Liver (tissue), 3 donors: ENCODE measurements at regions not wholly inside any gene's neighbourhood (a gene's known extent, or its start where the extent isn't known, plus 50 kb on each side); places are given as distances from the start of the nearest gene placed in this dataset.

Experiments used
- GABPA ChIP-seq, 2 donors: IDR thresholded peaks in 1 of 2; conservative IDR thresholded peaks in 1 of 2; 2 replicates each; pipeline ENCODE4 v1.6.1; 2016; ENCODE audit warnings: antibody characterized with exemption in 2 of 2, mild to moderate bottlenecking in 1 of 2, moderate library complexity in 1 of 2
- HNF4G ChIP-seq: IDR thresholded peaks from 2 replicates; pipeline ENCODE4 v1.6.1; 2016; ENCODE audit warnings: antibody characterized with exemption
- NR2F2 ChIP-seq: IDR thresholded peaks from 2 replicates; pipeline ENCODE4 v1.6.1; 2016; ENCODE audit warnings: antibody characterized with exemption
- RAD21 ChIP-seq, 2 donors: IDR thresholded peaks; 2 replicates each; pipeline ENCODE4 v1.6.1; 2016; ENCODE audit warnings: antibody characterized with exemption in 2 of 2, mild to moderate bottlenecking in 2 of 2
- SP1 ChIP-seq: IDR thresholded peaks from 2 replicates; pipeline ENCODE4 v1.6.1; 2018; ENCODE audit warnings: antibody characterized with exemption, mild to moderate bottlenecking
- TAF1 ChIP-seq: conservative IDR thresholded peaks from 2 replicates; pipeline ENCODE4 v1.6.1; 2016; ENCODE audit warnings: antibody characterized with exemption, mild to moderate bottlenecking
- YY1 ChIP-seq: IDR thresholded peaks from 2 replicates; pipeline ENCODE4 v1.6.1; 2016; ENCODE audit warnings: antibody characterized with exemption, mild to moderate bottlenecking
- TF ChIP-seq, protein P1 (sequence below): fragments of 150-350 bp; IDR thresholded peaks from 2 replicates; pipeline ENCODE4 v1.5.1; 2017; ENCODE audit warnings: improper control_type of control experiment, low read depth, low read length; ENCODE audit not compliant: missing input control
- TF ChIP-seq, protein P2 (sequence below): IDR thresholded peaks from 2 replicates; pipeline ENCODE4 v1.6.1; 2016; ENCODE audit warnings: antibody characterized with exemption
- TF ChIP-seq, protein P3 (sequence below): IDR thresholded peaks from 2 replicates; pipeline ENCODE4 v1.6.1; 2016; ENCODE audit warnings: antibody characterized with exemption, mild to moderate bottlenecking
- TF ChIP-seq, protein P4 (sequence below): IDR thresholded peaks from 2 replicates; pipeline ENCODE4 v1.6.1; 2016; ENCODE audit warnings: antibody characterized with exemption
- TF ChIP-seq, protein P5 (sequence below): IDR thresholded peaks from 2 replicates; pipeline ENCODE4 v1.6.1; 2016; ENCODE audit warnings: antibody characterized with exemption
- donor health status: healthy.
- donor health status: healthy.

DNA sequence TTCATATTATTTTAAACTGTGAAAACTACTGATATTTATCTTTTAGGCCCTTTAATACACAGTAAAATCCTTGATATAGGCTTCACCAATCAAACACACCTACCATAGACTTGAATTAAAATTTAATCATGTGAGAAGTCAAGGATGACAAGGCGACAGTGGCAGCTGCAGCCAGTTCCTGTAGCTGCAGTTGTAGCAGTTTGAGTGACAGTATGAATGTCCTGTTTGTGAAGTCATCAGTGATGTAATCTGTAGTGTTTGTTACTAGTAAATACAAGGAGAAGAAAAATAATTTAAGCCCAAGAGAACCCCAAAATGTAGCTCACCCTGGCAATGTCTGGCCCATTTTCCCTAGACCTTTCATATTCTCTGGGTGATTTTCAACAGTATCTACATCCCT, 897.0 kb downstream of the SLITRK6 start:
- TF ChIP-seq, protein P1, sequence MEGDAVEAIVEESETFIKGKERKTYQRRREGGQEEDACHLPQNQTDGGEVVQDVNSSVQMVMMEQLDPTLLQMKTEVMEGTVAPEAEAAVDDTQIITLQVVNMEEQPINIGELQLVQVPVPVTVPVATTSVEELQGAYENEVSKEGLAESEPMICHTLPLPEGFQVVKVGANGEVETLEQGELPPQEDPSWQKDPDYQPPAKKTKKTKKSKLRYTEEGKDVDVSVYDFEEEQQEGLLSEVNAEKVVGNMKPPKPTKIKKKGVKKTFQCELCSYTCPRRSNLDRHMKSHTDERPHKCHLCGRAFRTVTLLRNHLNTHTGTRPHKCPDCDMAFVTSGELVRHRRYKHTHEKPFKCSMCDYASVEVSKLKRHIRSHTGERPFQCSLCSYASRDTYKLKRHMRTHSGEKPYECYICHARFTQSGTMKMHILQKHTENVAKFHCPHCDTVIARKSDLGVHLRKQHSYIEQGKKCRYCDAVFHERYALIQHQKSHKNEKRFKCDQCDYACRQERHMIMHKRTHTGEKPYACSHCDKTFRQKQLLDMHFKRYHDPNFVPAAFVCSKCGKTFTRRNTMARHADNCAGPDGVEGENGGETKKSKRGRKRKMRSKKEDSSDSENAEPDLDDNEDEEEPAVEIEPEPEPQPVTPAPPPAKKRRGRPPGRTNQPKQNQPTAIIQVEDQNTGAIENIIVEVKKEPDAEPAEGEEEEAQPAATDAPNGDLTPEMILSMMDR, result no peak
- TF ChIP-seq YY1, result no peak
- TF ChIP-seq, protein P2, sequence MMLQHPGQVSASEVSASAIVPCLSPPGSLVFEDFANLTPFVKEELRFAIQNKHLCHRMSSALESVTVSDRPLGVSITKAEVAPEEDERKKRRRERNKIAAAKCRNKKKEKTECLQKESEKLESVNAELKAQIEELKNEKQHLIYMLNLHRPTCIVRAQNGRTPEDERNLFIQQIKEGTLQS, result no peak
- TF ChIP-seq, protein P3, sequence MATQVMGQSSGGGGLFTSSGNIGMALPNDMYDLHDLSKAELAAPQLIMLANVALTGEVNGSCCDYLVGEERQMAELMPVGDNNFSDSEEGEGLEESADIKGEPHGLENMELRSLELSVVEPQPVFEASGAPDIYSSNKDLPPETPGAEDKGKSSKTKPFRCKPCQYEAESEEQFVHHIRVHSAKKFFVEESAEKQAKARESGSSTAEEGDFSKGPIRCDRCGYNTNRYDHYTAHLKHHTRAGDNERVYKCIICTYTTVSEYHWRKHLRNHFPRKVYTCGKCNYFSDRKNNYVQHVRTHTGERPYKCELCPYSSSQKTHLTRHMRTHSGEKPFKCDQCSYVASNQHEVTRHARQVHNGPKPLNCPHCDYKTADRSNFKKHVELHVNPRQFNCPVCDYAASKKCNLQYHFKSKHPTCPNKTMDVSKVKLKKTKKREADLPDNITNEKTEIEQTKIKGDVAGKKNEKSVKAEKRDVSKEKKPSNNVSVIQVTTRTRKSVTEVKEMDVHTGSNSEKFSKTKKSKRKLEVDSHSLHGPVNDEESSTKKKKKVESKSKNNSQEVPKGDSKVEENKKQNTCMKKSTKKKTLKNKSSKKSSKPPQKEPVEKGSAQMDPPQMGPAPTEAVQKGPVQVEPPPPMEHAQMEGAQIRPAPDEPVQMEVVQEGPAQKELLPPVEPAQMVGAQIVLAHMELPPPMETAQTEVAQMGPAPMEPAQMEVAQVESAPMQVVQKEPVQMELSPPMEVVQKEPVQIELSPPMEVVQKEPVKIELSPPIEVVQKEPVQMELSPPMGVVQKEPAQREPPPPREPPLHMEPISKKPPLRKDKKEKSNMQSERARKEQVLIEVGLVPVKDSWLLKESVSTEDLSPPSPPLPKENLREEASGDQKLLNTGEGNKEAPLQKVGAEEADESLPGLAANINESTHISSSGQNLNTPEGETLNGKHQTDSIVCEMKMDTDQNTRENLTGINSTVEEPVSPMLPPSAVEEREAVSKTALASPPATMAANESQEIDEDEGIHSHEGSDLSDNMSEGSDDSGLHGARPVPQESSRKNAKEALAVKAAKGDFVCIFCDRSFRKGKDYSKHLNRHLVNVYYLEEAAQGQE, result no peak
- no peak for TF ChIP-seq TAF1
- TF ChIP-seq RAD21 (IDR thresholded peaks at IDR 0.05), result no peak
- TF ChIP-seq NR2F2, result no peak
- TF ChIP-seq, protein P4, sequence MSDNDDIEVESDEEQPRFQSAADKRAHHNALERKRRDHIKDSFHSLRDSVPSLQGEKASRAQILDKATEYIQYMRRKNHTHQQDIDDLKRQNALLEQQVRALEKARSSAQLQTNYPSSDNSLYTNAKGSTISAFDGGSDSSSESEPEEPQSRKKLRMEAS, result no peak
- TF ChIP-seq SP1, result no peak
- TF ChIP-seq GABPA (IDR thresholded peaks at IDR 0.05 in 1 of 2, conservative IDR thresholded peaks at IDR 0.05 in 1 of 2), result no peak
- TF ChIP-seq, protein P5, sequence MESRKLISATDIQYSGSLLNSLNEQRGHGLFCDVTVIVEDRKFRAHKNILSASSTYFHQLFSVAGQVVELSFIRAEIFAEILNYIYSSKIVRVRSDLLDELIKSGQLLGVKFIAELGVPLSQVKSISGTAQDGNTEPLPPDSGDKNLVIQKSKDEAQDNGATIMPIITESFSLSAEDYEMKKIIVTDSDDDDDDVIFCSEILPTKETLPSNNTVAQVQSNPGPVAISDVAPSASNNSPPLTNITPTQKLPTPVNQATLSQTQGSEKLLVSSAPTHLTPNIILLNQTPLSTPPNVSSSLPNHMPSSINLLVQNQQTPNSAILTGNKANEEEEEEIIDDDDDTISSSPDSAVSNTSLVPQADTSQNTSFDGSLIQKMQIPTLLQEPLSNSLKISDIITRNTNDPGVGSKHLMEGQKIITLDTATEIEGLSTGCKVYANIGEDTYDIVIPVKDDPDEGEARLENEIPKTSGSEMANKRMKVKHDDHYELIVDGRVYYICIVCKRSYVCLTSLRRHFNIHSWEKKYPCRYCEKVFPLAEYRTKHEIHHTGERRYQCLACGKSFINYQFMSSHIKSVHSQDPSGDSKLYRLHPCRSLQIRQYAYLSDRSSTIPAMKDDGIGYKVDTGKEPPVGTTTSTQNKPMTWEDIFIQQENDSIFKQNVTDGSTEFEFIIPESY, result no peak
- TF ChIP-seq HNF4G, result no peak
